ENCODE measurements at regions not wholly inside any gene's neighbourhood (a gene's known extent, or its start where the extent isn't known, plus 50 kb on each side); places are given as distances from the start of the nearest gene placed in this dataset.

DNA sequence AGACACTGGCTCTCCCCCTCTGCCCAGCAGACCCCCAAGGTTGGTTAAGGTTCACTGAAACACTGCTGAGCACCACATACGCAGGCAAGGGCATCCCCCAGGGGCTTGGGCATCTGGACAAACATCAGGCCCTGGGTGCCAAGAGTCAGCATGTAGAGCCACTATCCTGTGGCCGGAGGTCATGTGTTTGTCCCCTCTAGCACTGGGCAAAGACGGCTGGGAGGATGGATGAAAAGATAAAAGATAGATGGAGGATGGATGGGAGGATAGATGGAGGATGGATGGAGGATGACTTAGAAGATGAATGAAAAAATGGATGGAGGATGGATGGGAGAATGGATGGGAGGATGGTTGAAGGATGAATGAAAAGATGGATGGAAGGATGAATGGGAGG is 216.8 kb upstream of the IER5L start:
- no peaks in the 10 kb centered on the region for H3K36me3 ChIP-seq (replicated peaks; ENCODE audit: control insufficient read depth, insufficient read depth, low read length)
- H3K4me3 ChIP-seq (ENCODE audit: insufficient read depth, low read depth, low read length), result no peak overlapping the region
- DNase-seq, result no peak
- H3K27me3 ChIP-seq (ENCODE audit: control insufficient read depth, insufficient read depth, low read length), result no peaks in the 10 kb centered on the region

- H3K36me3 ChIP-seq (replicated peaks; ENCODE audit: control insufficient read depth, insufficient read depth, low read length), result no peaks in the 10 kb centered on the region
- no peak overlapping the region for H3K4me3 ChIP-seq (ENCODE audit: insufficient read depth, low read depth, low read length)
- DNase-seq, result peak; percentile 22
- no peaks in the 10 kb centered on the region for H3K27me3 ChIP-seq (ENCODE audit: control insufficient read depth, insufficient read depth, low read length)
Observed at GRCh38 chr9:129394061-129394885, 216.2 kb upstream of the IER5L start.

- H3K27me3 ChIP-seq (ENCODE audit: control insufficient read depth, insufficient read depth, low read length), result no peaks in the 10 kb centered on the region
- H3K4me3 ChIP-seq (ENCODE audit: insufficient read depth, low read depth, low read length), result no peak overlapping the region
- DNase-seq, result no peak
- H3K36me3 ChIP-seq (replicated peaks; ENCODE audit: control insufficient read depth, insufficient read depth, low read length), result no peaks in the 10 kb centered on the region
Observed at GRCh38 chr9:129393064-129393463, 215.0 kb upstream of the IER5L start.

GRCh38 chr9:129392093-129392541 is 214.1 kb upstream of the IER5L start:
- peak; percentile 64 for DNase-seq
- Histone ChIP-seq H3K36me3 (replicated peaks; ENCODE audit: control insufficient read depth, insufficient read depth, low read length) (no peaks in the 10 kb centered on the region), H3K27me3 (ENCODE audit: control insufficient read depth, insufficient read depth, low read length) (no peaks in the 10 kb centered on the region), H3K4me3 (ENCODE audit: insufficient read depth, low read depth, low read length) (no peak overlapping the region)

DNA sequence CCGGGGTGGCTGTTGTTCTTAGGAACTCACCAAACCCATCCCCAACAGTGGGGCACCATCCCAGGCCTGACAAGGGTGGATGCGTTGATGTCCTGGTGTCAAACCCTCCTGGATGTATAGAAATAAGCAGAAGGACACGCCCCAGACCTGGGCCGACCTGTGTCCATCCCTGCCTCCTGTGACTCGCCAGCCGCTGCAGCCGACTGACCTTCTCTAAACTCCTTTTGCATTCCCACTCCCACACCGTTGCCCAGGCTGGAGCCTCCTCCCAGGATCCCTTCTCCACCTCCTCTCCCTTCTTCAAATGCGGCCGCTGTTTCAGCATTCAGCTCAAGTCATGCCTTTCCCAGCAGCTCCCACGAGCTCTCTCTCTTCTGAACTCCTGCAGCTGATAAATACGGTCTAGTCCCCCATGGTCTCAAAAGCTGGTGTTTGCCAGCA is 213.2 kb upstream of the IER5L start:
- peak; percentile 29 for DNase-seq

GRCh38 chr9:129390541-129390940 is 212.5 kb upstream of the IER5L start:
- Histone ChIP-seq H3K27me3 (ENCODE audit: control insufficient read depth, insufficient read depth, low read length) (no peaks in the 10 kb centered on the region), H3K36me3 (replicated peaks; ENCODE audit: control insufficient read depth, insufficient read depth, low read length) (no peaks in the 10 kb centered on the region), H3K4me3 (ENCODE audit: insufficient read depth, low read depth, low read length) (no peak overlapping the region)
- DNase-seq, result no peak

More for the DNA sequence above, 213.2 kb upstream of the IER5L start:
- Histone ChIP-seq H3K36me3 (replicated peaks; ENCODE audit: control insufficient read depth, insufficient read depth, low read length) (no peaks in the 10 kb centered on the region), H3K27me3 (ENCODE audit: control insufficient read depth, insufficient read depth, low read length) (no peaks in the 10 kb centered on the region), H3K4me3 (ENCODE audit: insufficient read depth, low read depth, low read length) (no peak overlapping the region)

DNA sequence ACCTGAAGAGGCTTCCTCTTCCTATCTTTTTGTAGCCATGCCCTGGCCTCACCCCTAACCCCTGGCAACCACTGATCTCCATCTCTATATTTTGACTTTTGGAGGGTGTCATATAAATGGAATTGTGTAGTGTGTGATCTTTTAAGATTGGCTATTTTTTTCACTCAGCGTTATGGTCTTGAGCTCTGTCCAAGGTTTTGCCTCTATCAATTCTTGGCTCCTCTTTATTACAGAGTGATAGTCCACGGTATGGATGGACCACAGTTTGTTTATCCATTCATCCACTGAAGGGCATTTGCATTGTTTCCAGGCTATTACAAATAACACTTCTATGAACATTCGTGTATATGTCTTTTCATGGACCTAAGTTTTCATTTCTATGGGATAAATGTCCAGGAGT is 209.8 kb upstream of the IER5L start:
- Histone ChIP-seq H3K36me3 (replicated peaks; ENCODE audit: control insufficient read depth, insufficient read depth, low read length) (no peaks in the 10 kb centered on the region), H3K4me3 (ENCODE audit: insufficient read depth, low read depth, low read length) (no peak overlapping the region), H3K27me3 (ENCODE audit: control insufficient read depth, insufficient read depth, low read length) (peaks cover 7% of the 10 kb centered on the region)
- DNase-seq, result no peak

DNA sequence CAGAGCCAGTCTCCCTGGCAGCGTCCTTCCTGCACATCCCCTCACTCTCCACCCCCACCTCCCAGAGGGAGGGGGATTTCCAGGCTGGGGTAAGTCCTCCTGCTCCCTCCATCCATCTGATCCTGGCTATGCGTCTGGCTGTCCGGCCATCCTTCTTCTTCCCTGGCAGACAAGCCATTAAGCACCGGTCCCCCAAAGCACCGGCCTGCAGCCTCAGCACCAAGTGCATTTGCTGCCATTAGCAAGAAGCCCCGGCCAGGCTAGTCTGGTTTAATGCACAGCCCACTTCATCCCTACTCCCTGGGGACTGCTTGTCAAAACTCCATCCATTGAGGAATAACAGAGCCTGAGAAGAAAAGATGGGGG is 208.7 kb upstream of the IER5L start:
- H3K4me3 ChIP-seq (ENCODE audit: insufficient read depth, low read depth, low read length), result no peak overlapping the region
- peak; percentile 25 for DNase-seq
- H3K36me3 ChIP-seq (replicated peaks; ENCODE audit: control insufficient read depth, insufficient read depth, low read length), result no peaks in the 10 kb centered on the region
- H3K27me3 ChIP-seq (ENCODE audit: control insufficient read depth, insufficient read depth, low read length), result peaks cover 7% of the 10 kb centered on the region

GRCh38 chr9:129385211-129385934 is 207.3 kb upstream of the IER5L start:
- no peak for DNase-seq
- peaks cover 7% of the 10 kb centered on the region for H3K27me3 ChIP-seq (ENCODE audit: control insufficient read depth, insufficient read depth, low read length)
- no peaks in the 10 kb centered on the region for H3K36me3 ChIP-seq (replicated peaks; ENCODE audit: control insufficient read depth, insufficient read depth, low read length)
- H3K4me3 ChIP-seq (ENCODE audit: insufficient read depth, low read depth, low read length), result no peak overlapping the region

DNA sequence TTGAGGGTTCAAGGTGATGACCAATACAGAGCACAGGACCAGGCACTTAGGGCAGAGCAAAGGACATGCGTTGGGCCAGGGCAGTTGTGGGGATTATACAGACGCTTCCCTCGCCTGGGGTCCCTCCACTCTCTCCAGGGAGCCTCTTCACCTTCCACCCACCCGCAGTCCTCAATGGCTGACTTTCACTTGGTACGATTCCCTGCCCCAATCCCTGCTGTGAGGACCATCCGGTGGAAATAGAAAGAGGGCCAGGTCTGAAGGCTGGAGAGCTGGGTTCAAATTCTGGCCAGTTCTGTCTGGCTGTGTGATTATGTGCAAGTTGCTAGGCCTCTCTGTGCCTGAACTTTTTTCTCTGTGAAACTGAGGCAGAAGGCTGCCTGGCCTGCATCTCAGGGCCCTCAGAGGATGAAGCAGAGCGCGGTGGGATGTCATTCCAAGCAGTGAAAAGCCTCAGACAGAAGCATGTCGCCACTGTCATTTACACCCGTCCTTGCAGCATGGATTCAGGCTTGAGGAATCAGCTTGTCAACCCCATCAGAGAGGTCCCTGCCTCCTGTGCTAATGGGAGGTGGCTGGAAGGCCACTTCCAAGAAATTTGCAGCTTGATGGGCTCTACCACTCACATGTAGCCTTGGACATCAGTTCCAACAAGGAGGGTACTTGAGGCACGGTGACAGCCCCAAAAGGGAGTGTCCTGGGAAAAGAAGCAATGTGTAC is 206.6 kb upstream of the IER5L start:
- no peak for DNase-seq
- peaks cover 7% of the 10 kb centered on the region for H3K27me3 ChIP-seq (ENCODE audit: control insufficient read depth, insufficient read depth, low read length)

DNA sequence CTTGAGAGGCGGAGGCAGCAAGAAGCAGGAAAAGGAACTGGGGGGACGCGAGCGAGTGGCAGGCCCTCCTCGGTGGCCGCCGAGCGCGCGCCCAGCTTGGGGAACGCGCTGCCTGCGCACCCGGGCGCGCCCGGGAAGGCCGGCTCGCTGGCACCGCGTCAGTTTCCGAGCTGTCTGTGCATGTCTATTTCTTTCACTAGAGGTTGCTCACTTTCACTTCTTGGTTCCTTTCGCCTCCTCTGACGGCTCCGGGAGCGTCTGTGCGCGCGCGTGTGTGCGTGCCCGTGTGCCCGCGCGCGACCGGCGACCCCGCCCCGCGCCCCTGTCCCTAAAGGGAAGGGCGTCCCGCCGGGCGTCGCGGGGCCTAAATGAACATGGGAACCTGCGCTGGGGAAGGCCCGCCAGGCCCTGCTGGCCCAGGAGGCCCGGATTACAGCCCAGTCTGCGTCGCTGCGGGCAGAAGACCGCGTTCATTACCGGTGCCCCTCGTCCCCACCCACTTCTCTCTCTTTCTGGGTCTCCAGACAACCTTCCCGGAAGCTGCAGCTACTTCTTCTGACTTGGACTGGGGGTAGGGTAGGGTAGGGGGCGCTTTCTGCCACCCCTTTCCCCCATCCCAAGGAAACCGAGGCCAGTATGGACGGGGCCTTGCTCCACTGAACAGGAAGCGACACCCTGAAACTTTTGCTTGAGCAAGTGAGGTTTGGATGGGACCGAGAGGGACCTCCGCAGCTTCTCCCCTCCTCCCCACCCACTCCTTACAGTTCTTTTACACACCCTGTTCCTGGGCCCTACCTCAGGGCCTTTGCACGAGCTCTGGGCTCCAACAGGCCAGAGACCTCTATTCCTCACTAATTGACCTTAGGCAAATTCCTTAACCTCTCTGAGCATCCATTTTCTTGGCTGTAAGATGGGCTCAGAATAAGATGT is 205.8 kb upstream of the IER5L start:
- DNase-seq, result peak; percentile 89
- H3K4me3 ChIP-seq (ENCODE audit: insufficient read depth, low read depth, low read length), result peak overlapping the region; percentile 57
- H3K27me3 ChIP-seq (ENCODE audit: control insufficient read depth, insufficient read depth, low read length), result peaks cover 7% of the 10 kb centered on the region
- H3K36me3 ChIP-seq (replicated peaks; ENCODE audit: control insufficient read depth, insufficient read depth, low read length), result no peaks in the 10 kb centered on the region

More for the DNA sequence above, 206.6 kb upstream of the IER5L start:
- Histone ChIP-seq H3K36me3 (replicated peaks; ENCODE audit: control insufficient read depth, insufficient read depth, low read length) (no peaks in the 10 kb centered on the region), H3K4me3 (ENCODE audit: insufficient read depth, low read depth, low read length) (no peak overlapping the region)

GRCh38 chr9:129383019-129383560 is 205.0 kb upstream of the IER5L start:
- Histone ChIP-seq H3K27me3 (ENCODE audit: control insufficient read depth, insufficient read depth, low read length) (peaks cover 7% of the 10 kb centered on the region), H3K4me3 (ENCODE audit: insufficient read depth, low read depth, low read length) (peak overlapping the region; percentile 57)
- DNase-seq, result peak; percentile 86

GRCh38 chr9:129382281-129383018 is 204.4 kb upstream of the IER5L start:
- Histone ChIP-seq H3K36me3 (replicated peaks; ENCODE audit: control insufficient read depth, insufficient read depth, low read length) (no peaks in the 10 kb centered on the region), H3K4me3 (ENCODE audit: insufficient read depth, low read depth, low read length) (no peak overlapping the region), H3K27me3 (ENCODE audit: control insufficient read depth, insufficient read depth, low read length) (peaks cover 7% of the 10 kb centered on the region)
- DNase-seq, result no peak

More at GRCh38 chr9:129383019-129383560, 205.0 kb upstream of the IER5L start:
- no peaks in the 10 kb centered on the region for H3K36me3 ChIP-seq (replicated peaks; ENCODE audit: control insufficient read depth, insufficient read depth, low read length)

All from H7 (cell line).